ENCODE measurements at regions not wholly inside any gene's neighbourhood (a gene's known extent, or its start where the extent isn't known, plus 50 kb on each side); places are given as distances from the start of the nearest gene placed in this dataset.

DNA sequence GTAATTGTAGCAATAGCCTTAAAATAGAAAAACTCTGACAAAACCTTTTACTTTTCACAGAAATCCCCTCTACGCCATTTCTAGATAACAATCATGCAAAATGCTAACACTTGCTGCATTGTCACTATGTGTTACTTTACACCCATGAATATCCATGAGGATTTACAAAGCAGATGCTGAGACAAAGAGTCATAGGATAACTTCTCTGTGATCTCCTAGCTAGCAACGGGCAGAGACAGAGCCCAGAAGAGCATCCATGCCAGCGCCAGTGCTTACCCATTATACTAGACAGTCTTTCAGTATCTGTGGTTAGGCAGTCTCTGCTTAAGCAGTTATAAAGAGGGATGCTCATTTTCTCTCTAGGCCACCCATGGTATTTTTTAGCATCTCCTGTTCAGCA, 474.1 kb downstream of the CAAP1 start:
- TF ChIP-seq CTCF (IDR thresholded peaks at IDR 0.05; ENCODE audit: control extremely low read depth in 1 of 3, insufficient read depth in 1 of 3, low read depth in 1 of 3, low read length in 3 of 3) (no peak), POLR2A (IDR thresholded peaks at IDR 0.05; ENCODE audit: control extremely low read depth in 1 of 2, low read depth in 2 of 2, low read length in 2 of 2) (no peak), EP300 (IDR thresholded peaks at IDR 0.05; ENCODE audit: borderline replicate concordance in 1 of 2, low read depth in 2 of 2, low read length in 2 of 2) (no peak), JUN (IDR thresholded peaks at IDR 0.05; ENCODE audit: low read depth, low read length) (no peak), RFX5 (IDR thresholded peaks at IDR 0.05; ENCODE audit: borderline replicate concordance, low read depth, low read length) (no peak), EZH2 (IDR thresholded peaks at IDR 0.05; ENCODE audit: low read depth, low read length, severe bottlenecking) (no peak), HDAC2 (IDR thresholded peaks at IDR 0.05; ENCODE audit: borderline replicate concordance in 1 of 2, low read depth in 2 of 2, low read length in 2 of 2) (no peak), CEBPB (IDR thresholded peaks at IDR 0.05; ENCODE audit: low read depth, low read length) (no peak), SP1 (IDR thresholded peaks at IDR 0.05; ENCODE audit: low read depth, low read length) (no peak), SP2 (IDR thresholded peaks at IDR 0.05; ENCODE audit: low read length) (no peak), ATF3 (IDR thresholded peaks at IDR 0.05; ENCODE audit: insufficient read depth, low read depth, low read length) (no peak), BCL11A (IDR thresholded peaks at IDR 0.05; ENCODE audit: low read depth in 2 of 2, low read length in 2 of 2) (no peak), POLR2AphosphoS5 (IDR thresholded peaks at IDR 0.05; ENCODE audit: low read depth, low read length) (no peak)
- TF ChIP-seq, protein P1, sequence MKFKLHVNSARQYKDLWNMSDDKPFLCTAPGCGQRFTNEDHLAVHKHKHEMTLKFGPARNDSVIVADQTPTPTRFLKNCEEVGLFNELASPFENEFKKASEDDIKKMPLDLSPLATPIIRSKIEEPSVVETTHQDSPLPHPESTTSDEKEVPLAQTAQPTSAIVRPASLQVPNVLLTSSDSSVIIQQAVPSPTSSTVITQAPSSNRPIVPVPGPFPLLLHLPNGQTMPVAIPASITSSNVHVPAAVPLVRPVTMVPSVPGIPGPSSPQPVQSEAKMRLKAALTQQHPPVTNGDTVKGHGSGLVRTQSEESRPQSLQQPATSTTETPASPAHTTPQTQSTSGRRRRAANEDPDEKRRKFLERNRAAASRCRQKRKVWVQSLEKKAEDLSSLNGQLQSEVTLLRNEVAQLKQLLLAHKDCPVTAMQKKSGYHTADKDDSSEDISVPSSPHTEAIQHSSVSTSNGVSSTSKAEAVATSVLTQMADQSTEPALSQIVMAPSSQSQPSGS (IDR thresholded peaks at IDR 0.05; ENCODE audit: low read length) = no peak
